ENCODE measurements at regions not wholly inside any gene's neighbourhood (a gene's known extent, or its start where the extent isn't known, plus 50 kb on each side); places are given as distances from the start of the nearest gene placed in this dataset.

- TF ChIP-seq ZNF664 (tag by site-specific recombination; IDR thresholded peaks at IDR 0.05) (no peak), ZBTB26 (tag by site-specific recombination; optimal IDR thresholded peaks at IDR 0.05) (no peak), GLI2 (tag by site-specific recombination; IDR thresholded peaks at IDR 0.05; ENCODE audit: borderline replicate concordance, low read depth) (no peak), ZNF488 (tag by site-specific recombination; IDR thresholded peaks at IDR 0.05) (no peak), BCL11A (tag by site-specific recombination; IDR thresholded peaks at IDR 0.05; ENCODE audit: low read depth) (no peak), ZNF311 (tag by site-specific recombination; IDR thresholded peaks at IDR 0.05; ENCODE audit: borderline replicate concordance) (no peak), ZNF26 (tag by site-specific recombination; IDR thresholded peaks at IDR 0.05) (no peak), ZNF626 (tag by site-specific recombination; IDR thresholded peaks at IDR 0.05) (no peak), ZNF416 (tag by site-specific recombination; IDR thresholded peaks at IDR 0.05) (no peak)
- TF ChIP-seq, protein P1, sequence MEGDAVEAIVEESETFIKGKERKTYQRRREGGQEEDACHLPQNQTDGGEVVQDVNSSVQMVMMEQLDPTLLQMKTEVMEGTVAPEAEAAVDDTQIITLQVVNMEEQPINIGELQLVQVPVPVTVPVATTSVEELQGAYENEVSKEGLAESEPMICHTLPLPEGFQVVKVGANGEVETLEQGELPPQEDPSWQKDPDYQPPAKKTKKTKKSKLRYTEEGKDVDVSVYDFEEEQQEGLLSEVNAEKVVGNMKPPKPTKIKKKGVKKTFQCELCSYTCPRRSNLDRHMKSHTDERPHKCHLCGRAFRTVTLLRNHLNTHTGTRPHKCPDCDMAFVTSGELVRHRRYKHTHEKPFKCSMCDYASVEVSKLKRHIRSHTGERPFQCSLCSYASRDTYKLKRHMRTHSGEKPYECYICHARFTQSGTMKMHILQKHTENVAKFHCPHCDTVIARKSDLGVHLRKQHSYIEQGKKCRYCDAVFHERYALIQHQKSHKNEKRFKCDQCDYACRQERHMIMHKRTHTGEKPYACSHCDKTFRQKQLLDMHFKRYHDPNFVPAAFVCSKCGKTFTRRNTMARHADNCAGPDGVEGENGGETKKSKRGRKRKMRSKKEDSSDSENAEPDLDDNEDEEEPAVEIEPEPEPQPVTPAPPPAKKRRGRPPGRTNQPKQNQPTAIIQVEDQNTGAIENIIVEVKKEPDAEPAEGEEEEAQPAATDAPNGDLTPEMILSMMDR (tag by site-specific recombination; IDR thresholded peaks at IDR 0.05), result no peak
Measured at GRCh38 chr2:104016801-104017200, 837.1 kb upstream of the POU3F3 start.
